ENCODE measurements at regions not wholly inside any gene's neighbourhood (a gene's known extent, or its start where the extent isn't known, plus 50 kb on each side); places are given as distances from the start of the nearest gene placed in this dataset.

DNA sequence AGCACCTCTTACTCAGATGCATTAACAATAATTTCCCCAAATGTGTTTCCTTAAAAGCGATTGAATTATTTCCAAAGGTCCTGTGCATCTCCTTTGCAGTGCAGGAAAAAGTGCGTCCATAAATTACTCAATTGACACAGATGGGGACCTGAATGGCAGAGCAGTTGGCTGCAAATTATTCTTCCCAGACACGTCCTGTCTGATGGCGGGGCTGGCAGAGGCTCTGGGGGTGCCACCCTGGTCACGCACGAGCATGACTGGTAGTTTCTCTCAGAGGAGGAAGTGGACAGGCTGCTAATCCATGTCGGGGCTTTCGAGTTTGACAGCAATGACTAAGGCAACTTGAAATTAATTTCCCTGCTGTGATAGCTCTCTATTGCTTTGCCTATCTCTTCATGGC, 264.8 kb upstream of the BRINP1 start:
- no peak for DNase-seq (ENCODE audit: low spot score)

DNA sequence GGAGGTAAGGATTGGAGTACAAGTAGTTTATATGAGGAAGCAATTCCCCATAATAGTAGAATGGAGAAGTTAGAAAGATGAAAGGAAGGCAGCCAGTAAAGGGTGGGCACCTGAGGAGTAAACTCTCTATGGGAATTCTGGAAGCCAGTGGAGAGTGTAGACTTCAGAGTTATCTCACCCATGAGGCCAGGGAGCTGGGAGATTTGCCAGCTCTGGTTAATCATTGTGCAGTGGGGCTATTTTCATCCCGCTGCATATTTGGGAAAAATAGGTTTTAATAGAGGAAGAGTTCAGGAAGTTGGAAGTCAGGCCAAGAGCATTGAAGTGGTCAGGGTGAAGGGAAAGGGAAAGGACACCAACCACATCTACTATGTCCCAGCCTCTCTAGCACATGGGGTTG, 242.3 kb upstream of the BRINP1 start:
- no peak for DNase-seq (ENCODE audit: low spot score)

DNA sequence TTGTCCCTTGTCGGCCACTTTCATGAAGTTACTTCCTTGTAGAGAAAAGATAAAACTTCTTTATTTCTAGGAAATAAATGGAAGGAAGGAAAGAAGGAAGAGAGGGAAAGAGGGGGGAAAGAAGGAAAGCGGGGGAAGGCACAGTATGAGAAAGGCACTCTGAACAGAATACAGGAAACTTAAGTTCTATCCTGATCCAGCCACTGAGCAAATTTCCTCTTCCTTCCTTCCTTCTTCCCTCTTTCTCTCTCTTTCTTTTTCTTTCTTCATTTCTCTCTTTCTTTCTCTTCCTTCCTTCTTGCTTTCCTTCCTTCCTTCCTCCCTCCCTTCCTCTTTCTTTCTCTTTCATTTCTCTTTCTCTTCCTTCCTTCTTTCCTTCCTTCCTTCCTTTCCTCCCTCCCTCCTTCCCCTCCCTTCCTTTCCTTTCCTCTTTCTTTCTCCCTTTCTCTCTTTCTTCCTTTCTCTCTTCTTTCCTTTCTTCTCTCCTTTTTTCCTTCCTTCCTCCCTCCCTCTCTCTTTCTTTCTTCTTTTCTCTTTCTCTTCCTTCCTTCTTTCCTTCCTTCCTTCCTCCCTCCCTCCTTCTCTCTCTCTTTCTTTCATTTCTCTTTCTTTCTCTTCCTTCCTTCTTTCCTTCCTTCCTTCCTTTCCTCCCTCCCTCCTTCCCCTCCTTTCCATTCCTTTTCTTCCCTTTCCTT, 240.2 kb upstream of the BRINP1 start:
- DNase-seq (ENCODE audit: low spot score) = no peak

DNA sequence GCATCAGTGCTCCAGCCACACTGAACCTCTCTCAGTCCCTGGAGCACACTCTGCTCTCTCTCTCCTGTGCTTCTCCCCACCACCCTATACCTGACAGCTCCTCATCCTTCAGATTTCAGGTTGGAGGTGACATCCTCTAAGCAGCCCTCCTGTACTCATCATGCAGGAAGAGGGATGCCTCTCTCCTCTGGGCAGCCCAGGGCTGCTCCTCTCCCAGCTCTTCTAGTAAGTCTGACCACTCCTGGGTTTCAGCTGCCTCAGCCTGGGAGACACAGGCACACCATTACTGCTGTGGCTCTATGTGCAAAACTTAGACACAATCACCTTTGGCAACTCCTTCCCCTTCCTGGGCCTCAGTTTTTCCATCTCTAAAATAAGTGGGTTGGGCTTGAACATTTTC, 232.4 kb upstream of the BRINP1 start:
- DNase-seq (ENCODE audit: low spot score) = no peak

DNA sequence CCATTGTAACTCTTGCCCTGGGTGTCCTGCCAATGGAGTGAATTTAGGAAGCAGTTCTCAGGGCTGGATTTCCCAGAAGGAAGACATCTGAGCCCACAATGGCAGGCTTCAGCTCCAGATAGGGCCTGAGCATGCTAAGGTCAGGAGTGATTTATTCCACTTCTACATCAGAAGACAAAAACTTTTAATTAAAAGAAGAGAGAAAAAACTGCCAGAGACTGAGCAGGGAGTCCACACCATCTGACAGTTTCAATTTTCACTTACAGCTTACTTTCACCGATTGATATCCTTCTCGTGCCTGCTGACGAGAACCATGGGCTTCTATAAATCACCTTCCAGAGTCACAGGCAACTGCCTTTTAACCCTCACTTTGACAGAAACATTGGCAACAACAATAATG, 228.3 kb upstream of the BRINP1 start:
- DNase-seq (ENCODE audit: low spot score) = no peak

DNA sequence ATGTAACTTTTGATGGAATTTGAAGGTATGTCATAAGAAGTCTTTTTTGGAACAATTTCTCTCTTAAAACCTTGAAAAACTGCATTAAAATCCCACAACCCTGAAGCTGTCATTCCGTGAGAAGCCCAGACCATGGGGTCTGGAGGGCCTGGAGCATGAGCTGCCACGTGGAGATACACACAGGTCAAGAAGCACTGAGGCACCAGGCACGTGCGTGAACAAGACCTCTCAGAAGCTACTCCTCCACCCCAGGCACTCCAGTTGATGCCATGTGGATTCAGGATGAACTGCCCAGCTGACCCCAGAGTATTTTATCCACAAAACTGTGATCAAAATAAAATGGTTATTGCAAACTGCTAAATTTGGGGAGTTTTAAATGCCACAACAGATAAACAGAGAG, 227.5 kb upstream of the BRINP1 start:
- DNase-seq (ENCODE audit: low spot score) = no peak

DNA sequence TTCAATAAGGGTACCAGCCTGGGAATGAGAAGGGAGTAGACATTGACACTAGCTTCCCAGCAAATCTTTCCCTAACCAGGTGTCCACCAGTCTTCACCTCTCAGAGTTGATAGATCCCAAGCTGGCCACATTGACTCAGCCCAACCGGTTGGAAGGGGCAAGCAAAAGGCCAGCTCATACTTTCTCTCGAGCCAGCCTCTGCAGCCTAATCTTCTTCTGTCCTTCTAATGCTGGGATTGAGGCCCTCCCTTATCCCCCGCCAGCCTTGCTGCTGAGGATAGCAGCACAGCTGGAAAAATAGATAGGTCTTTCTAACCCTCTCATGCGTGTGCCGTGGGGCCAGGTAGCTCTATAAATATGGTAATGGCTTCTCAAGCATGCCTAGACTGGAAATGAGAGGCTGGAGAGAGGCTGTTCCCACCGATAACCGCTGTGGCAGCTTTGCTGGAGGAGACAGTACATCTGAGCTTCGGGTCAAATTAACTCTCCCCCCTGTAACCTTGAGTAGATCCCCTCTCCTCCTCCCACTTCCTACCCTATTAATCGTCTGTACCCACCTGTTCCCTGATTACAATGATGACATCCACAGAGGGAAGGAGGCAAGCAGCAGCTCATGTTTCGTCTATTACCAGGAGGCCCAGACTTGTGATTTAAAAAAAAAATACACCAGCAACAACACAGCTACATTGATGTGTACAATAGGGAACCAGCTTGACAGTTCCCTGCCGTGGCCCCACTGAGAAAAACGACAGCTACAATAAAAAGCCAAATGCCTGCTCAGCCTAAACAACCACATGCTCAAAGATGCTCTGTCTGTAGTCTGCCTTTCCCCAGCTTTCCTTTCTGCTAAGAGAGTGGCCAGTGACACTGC, 219.9 kb upstream of the BRINP1 start:
- DNase-seq (ENCODE audit: low spot score) = no peak

DNA sequence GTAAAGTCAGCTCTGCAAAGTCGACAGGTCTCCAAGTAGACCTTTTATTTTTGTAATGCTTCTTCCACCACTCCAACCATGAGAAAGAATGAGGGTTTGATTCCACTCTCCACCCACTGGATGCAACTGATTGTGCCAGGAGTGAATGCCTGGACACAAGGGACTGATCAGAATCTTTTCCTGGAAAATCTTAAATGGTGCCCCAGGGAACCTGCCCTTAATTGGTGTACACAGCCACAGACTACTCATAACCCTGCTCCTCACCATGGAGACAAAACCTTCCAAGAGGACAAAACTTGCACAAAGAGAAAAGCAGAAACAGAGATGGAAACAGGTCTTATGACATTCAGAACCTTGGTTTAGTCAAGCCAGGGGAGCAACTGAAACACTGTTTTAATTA, 208.6 kb upstream of the BRINP1 start:
- DNase-seq (ENCODE audit: low spot score) = no peak

DNA sequence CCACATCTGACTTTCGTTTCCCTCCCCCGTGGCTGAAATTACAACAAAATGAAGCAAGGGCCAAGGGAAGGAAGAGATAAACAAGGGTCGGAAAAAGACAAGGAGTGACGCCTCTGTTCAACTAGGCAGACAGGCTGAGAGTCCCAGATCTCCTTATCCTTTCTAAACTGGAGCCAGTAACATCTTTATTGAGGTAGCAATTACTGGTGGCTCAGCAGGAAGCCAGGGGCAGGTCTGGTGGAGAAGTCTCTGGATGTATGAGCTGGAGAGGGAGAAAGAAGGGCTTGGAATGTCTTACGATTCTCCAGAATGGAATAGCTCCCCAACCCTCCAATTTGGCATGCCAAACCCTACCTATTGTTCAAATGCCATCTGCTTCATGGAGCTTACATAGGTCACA, 190.8 kb upstream of the BRINP1 start:
- no peak for DNase-seq (ENCODE audit: low spot score)

DNA sequence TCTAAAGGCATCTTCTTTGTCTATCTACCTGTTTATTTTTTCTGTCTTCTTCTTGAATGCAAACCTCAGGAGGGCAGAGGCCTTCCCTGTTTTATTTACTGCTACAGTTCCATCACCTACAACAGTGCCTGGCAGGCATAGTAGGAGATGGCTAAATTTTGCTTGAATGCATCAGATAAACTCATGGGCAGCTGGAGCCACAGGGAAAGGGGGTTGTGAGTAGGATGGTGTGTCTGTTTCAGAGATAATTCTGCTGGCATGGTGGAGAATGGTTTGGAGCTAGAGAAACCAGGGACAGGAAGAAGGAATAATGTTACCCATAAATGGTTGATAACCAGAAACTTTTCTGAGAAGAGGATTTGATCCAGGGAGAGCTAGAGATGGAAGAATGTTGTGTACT, 189.8 kb upstream of the BRINP1 start:
- DNase-seq (ENCODE audit: low spot score) = no peak

DNA sequence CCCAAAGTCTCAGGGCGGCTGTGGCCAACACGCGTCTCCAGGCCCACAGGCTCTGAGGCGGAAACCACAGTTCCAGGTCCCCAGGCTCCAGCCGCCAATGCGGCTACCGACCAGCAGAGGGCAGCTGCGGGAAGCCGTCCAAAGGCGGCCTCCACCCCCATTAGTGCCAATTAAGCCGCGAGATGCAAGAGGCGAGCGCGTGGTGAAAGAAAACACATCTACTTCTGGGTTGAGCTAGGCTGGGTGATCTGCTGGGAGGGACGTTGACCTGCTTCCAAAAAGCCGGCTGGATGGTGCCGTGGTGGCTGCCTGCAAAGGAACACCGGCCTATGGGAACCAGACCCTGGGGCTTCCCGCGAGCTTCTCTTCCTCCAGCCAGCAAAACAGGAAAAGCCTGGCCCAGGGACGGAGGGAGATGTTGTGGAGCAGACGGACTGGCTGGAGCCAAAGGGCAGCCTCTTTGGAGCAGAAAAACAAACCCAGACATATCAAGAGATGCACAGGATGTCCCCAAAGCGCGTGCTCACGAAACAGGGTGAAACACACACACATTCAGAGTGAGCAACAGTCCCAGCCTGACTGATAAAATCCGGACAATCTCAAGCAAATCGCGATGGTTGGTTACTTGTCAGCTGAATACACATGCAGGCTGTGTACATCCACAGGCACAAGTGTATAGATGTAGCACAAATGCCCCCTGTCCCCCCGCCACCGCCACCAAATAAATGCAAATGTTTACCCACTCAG, 187.1 kb upstream of the BRINP1 start:
- DNase-seq (ENCODE audit: low spot score) = peak; percentile 22

DNA sequence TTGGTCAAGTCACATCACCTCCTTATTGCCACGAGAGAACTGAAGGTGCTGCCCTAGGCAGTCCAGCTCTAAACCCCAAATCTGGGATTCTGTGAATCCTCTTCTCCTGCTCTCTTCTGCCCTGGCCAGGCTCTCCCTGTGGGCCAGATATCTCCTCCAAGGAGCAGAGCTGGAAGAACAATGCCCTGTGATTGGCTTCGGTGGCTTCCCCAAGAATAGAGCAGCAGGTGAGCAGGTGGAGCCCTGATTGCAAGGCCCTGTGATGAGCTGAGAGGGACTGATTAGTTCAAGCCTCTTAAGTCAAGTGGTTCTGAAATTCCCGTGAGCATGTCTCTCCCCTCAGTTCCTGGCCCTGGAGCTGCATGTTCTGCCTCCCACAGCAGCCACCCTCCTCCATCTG, 175.3 kb upstream of the BRINP1 start:
- DNase-seq (ENCODE audit: low spot score) = no peak

DNA sequence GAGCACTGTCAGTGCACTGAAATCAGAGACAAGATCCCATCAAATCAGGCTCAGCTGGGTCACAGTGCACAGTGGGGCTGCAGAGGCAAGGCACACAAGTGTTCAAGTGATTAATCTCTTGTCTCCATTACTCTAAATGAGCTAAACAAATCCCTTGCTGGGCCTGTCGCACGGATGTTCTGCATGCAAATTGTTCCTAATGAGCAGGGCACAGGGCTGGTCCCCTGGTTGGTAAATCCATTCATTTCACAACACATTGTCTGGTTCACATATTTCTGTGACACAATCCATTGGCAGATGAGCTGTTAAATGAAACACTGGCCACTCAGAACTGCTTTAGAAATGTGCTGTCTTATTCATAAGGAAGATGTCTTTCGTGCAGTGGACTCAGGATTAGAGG, 167.9 kb upstream of the BRINP1 start:
- no peak for DNase-seq (ENCODE audit: low spot score)

DNA sequence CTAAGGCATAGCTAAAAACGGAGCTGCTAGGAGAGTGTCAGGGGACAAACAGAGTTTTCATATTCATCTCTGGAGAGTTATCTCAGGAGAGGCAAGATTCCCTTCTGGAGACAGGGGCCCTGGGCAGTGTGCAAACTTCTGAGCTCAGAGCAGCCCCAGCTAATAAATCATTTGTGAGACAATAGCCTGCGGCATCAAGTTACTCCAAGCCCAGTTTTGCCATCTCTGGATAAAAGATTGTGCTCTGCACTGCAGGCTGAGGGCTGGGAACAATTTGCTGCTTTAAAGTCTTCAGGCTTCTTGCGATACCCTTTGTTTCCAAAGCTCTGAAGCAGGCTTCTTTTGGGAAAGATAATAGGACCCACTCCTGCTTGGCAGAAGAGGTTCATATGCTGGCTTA, 164.3 kb upstream of the BRINP1 start:
- no peak for DNase-seq (ENCODE audit: low spot score)

DNA sequence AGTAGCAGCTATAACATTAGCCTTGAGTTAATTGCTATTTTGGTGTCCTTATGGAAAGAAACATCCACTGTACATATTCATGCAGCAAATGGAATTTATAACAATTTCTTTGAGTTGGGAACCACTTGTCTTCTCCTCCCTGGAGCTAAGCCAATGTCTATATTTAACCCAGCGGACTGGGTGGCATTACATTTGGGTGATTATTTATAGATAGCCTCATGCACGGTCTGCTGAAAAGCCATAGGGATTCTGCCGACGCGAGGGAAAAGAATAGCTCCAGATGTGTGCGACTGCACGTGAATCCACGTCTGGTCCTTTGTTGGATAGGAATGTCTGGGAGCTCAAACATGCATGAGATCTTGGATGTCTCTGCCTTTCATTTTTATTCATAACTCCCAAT, 157.5 kb upstream of the BRINP1 start:
- no peak for DNase-seq (ENCODE audit: low spot score)

DNA sequence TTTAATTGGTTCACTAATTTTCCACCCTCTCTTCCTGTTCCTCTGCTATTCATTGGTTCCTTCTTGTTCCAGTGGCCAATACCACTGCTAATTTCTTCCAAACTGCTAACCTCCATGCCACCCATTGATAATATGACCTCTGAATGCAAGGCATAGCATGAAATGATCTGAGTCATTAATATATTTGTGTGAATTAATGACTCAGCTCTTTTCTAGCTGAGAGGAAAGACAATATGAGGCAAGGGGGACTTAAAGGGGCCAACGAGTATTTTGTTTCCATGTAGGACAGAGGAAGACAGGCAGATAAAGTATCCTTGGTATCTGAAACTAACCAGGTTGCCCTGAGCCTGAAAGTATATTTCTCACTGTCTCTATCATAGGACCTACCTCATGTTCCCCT, 154.3 kb upstream of the BRINP1 start:
- DNase-seq (ENCODE audit: low spot score) = no peak

DNA sequence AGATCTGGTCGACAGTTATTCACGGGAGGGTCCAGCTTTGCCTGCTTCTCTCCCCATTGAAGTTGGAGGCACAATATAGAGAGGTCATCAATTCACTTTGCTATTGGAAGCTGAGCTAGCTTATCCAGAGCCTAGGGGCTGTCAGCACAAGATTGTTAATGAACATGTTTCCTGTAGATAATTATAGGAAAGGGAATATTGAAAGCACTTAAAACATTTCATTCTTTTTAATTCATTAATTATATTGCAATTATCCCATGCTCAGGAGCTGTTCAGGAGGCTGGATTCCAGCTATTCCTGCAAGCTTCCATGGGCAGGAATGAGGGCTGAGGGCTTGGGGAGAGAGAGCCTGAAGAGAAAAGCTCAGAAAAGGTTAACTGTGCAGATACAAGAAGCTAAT, 153.1 kb upstream of the BRINP1 start:
- no peak for DNase-seq (ENCODE audit: low spot score)

DNA sequence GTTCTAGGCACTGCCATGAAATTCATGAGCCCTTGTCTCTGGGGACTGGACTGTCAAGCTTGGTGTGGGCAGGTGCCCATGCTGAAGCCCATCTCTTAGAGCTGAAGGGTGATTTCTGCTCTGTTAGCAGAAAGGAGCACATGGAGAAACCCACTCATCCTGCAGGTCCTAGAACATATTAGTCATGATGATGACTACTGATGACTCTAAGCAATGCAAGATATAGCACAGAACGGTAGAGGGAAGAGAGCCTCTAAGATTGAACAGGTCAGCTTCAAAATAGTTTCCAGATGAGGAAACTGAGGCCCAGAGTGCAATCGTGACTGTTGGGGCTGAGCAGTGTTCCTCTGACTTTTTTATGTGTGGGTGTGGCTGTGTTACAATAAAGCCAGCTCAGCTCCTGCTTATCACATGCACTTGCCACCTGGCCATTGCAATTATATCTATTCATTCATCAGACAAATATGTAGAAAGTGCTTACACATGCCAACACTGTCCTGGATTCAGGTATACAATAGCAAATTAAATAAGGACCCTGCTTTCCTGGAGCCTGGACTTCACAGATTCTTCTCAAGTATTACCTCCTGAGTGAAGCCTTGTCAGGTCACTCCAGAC, 140.2 kb upstream of the BRINP1 start:
- no peak for DNase-seq (ENCODE audit: low spot score)

DNA sequence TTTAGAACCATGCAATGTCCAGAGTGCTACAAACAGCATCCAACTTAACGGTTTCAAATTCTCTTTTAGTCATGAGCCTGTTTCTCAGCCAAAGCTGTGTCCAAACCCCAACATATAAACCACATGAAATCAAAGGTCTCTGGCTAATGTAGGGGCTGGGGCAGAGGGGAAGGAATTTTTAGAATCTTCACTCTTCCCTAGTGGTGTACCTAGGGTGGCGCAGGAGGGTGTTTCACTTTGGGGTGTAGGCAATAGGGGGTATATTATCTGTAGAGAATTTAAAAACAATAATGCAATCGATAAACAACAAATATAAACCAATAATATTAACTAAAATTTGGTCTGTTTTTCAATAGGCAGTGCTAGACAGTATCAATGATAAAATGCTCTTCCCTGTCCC, 132.1 kb upstream of the BRINP1 start:
- DNase-seq (ENCODE audit: low spot score) = no peak

DNA sequence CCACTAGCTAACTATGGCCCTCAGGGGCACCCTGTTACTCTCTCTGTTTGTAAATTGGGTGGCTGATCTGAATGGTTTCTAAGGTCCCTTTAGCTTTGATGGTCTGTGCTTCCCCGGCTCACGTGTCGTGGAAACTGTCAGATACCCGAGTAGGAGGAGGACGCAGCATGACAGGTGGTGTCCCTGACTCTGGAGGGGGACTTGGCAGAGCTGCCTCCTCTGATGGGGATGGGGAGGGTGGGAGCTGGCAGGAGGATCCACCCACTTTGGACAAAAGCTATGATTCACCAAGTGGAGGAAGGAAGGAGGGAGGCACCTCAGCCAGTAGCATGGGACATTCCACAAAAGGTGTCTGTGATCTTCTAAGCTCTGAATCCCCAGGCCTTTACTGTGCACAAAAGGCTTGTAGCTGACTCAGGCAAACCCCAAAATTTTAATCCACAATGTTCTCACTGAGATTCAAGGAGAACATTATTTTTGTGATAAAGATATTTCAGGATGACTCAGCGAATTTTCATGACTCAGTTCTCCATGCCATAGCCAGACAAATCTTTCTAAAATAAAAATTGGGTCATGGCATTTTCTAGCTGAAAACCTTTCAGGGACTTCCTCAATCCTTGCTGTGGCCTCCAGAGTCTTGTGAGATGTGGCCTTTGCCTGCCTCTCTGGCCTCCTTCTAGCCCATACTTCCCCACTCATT, 131.0 kb upstream of the BRINP1 start:
- no peak for DNase-seq (ENCODE audit: low spot score)

DNA sequence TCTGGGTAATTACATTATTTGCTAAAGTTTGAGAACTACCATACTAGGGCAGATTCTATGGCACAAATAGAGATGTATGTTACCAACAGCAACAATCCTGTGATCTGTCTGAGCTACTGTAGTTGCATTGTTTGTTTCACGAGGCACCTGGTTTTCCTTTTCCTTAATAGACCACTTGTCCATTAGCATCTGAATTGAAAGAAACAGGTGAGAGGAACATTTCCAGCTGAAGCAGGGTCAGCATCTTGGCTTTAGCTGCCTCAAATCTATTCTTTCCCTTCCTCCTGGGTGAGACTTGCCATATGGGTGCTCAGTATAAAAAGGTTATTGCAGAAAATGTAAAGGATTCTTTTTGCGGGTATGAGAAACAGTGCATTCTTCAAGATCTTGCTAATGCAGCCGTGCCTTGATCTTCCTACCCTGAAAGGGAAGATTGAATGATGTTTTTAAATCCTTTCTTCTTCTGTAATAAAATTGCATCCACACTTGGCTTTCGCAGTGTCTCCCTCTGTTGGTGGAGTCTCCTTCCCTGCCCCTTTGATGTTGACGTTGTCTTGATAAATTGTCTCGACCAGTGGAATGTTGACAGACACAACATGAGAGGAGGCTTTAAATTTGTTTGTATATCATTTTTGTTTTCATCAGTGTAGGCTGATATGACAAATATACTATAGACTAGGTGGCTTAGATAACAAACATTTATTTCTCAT, 118.0 kb upstream of the BRINP1 start:
- DNase-seq (ENCODE audit: low spot score) = no peak

All from hematopoietic multipotent progenitor cell treated with erythropoietin and hydrocortisone succinate and interleukin-3 and kit ligand, for 15 days (in vitro differentiated cells).